Hepatocyte (in vitro differentiated cells): ENCODE measurements at regions not wholly inside any gene's neighbourhood (a gene's known extent, or its start where the extent isn't known, plus 50 kb on each side); places are given as distances from the start of the nearest gene placed in this dataset.

ENCODE experiments used
- EZH2 ChIP-seq: fragments of 200-600 bp; sonication (generic); IDR thresholded peaks from 2 replicates; pipeline ENCODE4 v1.6.1; 2016; ENCODE audit warnings: antibody characterized with exemption, mild to moderate bottlenecking, borderline replicate concordance
- TF ChIP-seq, protein P1 (sequence below): fragments of 200-600 bp; sonication (generic); IDR thresholded peaks from 2 replicates; pipeline ENCODE4 v1.5.1; 2016; ENCODE audit warnings: antibody characterized with exemption, mild to moderate bottlenecking; ENCODE audit not compliant: poor library complexity

- TF ChIP-seq, protein P1, sequence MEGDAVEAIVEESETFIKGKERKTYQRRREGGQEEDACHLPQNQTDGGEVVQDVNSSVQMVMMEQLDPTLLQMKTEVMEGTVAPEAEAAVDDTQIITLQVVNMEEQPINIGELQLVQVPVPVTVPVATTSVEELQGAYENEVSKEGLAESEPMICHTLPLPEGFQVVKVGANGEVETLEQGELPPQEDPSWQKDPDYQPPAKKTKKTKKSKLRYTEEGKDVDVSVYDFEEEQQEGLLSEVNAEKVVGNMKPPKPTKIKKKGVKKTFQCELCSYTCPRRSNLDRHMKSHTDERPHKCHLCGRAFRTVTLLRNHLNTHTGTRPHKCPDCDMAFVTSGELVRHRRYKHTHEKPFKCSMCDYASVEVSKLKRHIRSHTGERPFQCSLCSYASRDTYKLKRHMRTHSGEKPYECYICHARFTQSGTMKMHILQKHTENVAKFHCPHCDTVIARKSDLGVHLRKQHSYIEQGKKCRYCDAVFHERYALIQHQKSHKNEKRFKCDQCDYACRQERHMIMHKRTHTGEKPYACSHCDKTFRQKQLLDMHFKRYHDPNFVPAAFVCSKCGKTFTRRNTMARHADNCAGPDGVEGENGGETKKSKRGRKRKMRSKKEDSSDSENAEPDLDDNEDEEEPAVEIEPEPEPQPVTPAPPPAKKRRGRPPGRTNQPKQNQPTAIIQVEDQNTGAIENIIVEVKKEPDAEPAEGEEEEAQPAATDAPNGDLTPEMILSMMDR = no peak
- no peak for TF ChIP-seq EZH2
Measured at GRCh38 chr9:96167011-96167410, 135.0 kb downstream of the HSD17B3 start.
